Suprapubic skin (tissue), 3 donors: ENCODE measurements at regions not wholly inside any gene's neighbourhood (a gene's known extent, or its start where the extent isn't known, plus 50 kb on each side); places are given as distances from the start of the nearest gene placed in this dataset.

Source experiments
- EP300 ChIP-seq: sonication (generic); formaldehyde crosslinking; IDR thresholded peaks from one replicate; pipeline ENCODE4 v1.6.1; 2017; ENCODE audit warnings: antibody characterized with exemption
- TF ChIP-seq, protein P1 (sequence below), 2 donors: fragments of 200-600 bp in 1 of 2; fragments of 450-650 bp in 1 of 2; sonication (generic) in 1 of 2; IDR thresholded peaks; one replicate each; pipeline ENCODE4 v1.5.1; 2016 to 2019; ENCODE audit warnings: antibody characterized with exemption in 2 of 2, mild to moderate bottlenecking in 1 of 2, moderate library complexity in 1 of 2

DNA sequence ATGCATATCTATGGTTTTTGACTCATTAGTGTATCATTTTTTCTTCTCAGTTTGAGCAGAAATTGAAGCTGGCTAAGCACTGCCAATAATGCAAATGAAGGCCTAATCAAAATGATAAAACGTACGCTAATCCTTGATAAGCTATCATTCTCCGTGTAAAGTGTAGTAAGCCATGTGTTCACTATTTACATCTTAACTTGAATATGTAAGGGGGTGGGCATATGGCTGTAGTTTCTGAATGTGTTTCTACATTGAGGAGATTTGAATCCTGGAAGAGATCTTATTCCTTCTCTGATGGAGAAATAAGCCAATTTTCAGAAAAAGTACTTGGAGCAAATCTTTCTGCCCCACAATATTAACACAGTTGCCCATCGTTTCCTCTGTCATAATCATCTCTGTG is 351.8 kb upstream of the ANO3 start:
- TF ChIP-seq, protein P1, sequence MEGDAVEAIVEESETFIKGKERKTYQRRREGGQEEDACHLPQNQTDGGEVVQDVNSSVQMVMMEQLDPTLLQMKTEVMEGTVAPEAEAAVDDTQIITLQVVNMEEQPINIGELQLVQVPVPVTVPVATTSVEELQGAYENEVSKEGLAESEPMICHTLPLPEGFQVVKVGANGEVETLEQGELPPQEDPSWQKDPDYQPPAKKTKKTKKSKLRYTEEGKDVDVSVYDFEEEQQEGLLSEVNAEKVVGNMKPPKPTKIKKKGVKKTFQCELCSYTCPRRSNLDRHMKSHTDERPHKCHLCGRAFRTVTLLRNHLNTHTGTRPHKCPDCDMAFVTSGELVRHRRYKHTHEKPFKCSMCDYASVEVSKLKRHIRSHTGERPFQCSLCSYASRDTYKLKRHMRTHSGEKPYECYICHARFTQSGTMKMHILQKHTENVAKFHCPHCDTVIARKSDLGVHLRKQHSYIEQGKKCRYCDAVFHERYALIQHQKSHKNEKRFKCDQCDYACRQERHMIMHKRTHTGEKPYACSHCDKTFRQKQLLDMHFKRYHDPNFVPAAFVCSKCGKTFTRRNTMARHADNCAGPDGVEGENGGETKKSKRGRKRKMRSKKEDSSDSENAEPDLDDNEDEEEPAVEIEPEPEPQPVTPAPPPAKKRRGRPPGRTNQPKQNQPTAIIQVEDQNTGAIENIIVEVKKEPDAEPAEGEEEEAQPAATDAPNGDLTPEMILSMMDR (IDR thresholded peaks at IDR 0.05) = no peak
- no peak for TF ChIP-seq EP300
